Amniotic stem cell (primary cell): ENCODE measurements at regions not wholly inside any gene's neighbourhood (a gene's known extent, or its start where the extent isn't known, plus 50 kb on each side); places are given as distances from the start of the nearest gene placed in this dataset.
"Not testable (repeated sequence)": the region's sequence is repeated elsewhere in the genome, so short reads cannot be mapped to it uniquely, and the experiment has no call there.

Experiments used
- DNase-seq: peaks from one replicate; lab custom pipeline; 2025; lab: John Stamatoyannopoulos, UW

DNA sequence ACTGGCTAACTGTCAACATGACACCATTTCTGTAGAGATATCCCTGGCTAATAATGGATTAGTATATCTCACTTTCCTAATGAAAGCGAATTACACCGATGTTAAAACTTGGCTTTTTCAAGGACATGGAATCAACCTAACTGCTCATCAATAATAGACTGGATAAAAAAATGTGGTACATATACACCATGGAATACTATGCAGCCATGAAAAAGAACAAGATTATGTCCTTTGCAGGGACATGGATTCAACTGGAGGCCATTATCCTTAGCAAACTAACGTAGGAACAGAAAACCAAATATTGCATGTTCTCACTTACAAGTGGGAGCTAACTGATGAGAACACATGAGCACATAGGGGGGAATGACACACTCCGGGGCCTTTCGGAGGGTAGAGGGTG lies 62.6 kb downstream of the ZIC1 start:
- no peak for DNase-seq

DNA sequence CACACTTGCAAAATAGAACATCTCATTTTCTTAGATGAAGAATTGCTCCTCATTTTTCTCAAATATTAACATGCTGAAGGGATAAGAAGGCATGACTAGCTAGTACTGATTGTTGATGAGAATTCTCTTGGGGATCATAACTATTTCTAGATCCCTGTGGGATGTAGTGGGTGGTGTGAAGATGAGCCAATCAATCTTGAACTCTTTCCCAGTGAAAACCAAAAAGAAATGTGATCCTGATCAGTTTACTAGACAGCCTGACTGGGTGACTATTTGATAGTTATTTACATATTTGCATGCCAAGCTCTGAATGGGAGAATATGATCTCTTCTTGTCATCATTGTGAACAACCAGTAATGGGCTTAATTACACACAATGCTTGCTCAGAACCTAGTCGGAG lies 63.7 kb downstream of the ZIC1 start:
- no peak for DNase-seq

DNA sequence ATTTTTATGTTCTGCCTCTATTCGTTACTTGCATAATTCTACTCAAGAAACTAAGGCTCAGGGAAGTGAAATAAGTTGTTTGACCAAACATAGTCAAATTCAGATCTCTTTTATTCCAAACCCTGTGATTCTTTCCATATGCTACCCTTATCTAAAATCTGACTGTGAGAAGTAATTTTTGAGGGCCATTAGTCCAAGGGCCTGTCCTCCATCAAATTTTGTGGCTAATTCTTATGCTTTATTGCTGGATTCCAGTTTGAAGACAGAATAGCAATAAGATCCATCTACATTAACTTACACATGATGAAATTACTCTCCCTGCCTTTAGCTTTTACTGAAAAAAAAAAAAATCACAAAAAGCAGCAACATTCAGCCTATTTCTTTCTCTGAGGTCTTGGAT lies 74.0 kb downstream of the ZIC1 start:
- DNase-seq = no peak

DNA sequence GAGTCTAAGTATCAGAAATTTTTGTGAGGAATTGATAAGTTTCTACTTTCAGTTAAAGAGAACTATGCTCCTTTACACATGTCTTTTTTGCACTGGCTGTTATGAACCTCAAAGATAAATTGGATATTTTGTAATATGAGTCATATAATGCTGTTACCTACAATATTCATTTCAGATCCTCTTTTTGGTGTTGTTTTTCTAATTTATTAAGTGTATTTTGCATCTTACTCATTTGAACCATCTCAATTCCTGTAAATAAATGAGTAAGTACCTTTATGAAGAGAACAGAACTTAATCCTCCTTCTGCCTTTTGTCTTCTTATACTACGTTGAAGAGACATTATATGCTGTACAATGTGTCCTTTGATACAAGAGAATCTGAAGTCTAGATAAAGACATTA lies 74.4 kb downstream of the ZIC1 start:
- no peak for DNase-seq

DNA sequence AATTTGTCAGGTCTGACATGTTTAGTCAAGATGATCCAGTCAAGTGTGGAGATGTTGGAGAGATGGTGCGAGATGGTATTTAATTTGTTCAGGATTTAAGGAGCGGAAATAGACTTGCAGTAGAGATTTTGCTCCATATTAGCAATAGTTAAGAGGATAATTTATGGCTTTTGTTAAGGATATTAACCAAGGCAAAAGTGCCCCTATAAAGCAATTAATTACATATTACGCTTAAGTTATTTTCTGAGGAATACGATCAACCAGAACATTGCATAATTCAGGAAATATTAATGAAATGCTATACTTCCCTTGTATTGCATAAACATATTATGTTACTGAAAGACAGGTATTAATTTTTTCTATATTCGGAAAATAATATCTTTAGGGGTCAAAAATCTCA lies 83.9 kb downstream of the ZIC1 start:
- DNase-seq = no peak

DNA sequence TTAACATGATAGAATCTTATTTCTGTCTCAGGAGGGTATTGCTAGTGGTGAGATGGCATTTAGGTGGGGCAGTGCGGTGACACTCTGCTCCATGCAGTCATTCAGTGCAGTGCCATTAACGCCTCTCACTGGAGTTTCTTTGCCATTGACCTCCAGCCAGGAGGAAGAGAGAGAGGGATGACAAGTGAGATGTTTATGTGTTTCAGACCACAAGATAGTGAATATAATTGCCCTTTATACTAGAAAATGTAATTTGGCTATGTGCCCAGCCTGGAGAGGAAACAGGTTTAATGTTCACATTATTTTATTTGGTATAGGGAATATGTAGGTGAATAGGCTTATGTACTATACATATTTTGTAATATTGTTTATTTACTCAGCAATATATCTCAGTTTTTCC lies 84.5 kb downstream of the ZIC1 start:
- DNase-seq = no peak

DNA sequence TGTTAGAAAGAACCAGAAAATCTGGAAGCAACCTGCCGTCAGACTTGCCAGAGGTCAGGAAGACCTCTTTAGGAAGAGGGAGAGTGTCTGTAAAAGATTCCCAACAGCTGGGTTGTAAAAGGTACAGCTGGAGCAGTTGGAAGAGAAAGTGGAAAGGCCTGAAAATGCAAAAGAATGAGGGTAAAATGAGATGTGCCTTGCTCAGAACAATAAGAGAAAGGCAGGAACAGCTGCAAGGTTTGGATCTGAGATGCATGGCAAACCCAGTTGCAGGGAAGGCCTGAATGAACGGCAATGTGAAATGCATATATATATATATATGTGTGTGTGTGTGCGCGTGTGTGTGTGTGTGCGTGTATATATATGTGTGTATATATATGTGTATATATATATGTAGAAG lies 88.1 kb downstream of the ZIC1 start:
- DNase-seq = no peak

DNA sequence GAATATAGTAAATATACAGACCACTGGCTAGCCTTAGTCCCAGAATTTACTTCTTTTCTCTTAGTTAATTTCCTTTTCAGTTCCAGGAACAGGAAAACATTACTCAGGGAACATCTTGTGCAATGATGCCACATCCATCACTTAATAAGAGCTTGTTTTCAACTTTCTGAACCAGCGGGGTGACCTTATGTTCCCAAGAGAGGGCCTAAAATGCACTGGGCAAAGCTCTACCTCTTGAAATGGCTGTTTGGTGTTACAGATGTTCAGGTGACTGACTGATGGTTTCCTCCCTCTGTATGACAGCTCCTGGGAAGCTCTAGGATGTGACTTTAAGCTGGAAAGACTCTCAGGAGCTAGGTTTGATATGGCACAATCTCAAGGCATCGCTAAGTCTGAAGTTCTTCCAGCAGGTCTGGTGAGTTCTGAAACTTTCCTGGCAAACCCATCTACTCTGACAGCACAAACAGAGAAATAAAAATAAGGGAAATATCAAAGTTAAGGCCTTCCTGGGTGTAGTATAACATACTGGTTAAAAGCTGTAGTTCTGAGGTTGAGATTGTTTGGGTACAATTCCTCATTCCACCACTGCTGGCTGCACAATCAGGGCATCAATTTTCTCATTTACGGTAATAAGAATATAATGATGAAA lies 98.6 kb downstream of the ZIC1 start:
- no peak for DNase-seq

DNA sequence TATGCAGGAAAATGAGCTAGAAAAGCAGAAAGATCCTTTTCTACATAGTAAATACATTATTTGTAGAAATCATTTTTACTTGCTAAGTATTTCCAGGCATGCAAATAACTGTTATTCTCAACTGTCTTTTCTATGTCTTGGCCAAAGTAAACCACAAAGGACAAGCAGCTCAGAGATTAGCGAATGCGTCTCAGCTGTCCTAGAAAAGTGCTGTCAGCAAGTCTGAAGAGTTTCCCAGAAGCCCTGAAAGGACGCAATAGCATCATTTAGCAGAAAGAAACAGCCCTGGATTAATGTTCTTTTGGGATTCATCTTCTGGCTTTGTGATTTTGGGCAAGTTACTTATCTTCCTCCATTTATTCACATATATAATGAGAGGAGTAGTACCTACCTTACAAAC lies 100.3 kb downstream of the ZIC1 start:
- DNase-seq = no peak

DNA sequence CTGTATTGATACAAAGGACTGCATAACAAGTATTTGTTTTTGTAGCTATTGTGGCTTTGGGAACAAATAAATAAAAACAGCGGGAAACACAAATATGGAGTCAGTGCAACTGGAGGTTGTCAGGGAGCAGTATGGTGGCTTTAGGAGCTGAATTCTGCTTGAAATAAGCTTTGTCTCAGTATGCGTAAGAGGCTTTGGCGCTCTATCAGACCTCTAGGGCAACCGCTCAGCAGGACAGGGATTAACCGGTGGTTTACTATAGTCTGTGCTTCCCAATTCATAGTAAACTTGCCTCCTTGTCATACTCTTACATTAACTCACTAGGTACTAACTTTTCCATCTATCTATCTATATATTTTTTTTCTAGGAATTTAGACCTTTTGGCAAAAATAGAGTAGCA lies 104.6 kb downstream of the ZIC1 start:
- no peak for DNase-seq

DNA sequence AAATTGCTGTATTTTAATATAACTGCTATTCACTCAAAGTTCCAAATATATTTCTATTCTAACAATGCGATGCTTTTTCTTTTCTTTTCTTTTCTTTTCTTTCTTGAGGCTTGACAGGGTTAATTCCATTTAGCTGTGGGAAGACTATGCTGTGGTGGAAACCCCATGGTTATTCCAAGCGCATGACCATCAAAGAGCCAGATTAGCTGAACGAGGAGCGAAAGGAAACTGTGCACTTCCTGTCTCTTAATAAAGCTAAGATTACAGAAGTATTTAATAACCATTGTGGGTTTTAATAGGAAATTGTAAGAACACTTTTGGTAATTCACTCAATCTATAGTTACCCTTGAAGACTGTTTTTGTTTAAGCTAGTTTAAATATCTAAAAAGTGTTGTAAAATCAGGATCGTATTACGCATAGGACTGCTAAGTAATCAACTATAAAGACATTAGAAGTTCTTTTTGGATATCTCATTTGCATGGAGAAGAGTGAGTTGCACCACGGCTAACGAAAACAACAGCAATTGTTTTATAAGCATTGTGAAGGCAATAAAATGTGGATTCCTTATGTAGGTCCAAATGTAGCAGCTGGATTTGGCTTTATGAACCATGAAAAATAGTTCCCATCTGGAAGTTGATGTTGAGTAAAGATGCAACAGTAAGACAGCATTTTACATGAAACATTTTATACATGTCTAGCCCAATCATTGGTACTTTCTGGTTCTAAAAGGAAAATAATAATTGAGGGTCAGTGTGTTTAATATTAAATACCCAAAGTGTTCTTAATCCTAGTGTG lies 105.4 kb downstream of the ZIC1 start:
- no peak for DNase-seq

DNA sequence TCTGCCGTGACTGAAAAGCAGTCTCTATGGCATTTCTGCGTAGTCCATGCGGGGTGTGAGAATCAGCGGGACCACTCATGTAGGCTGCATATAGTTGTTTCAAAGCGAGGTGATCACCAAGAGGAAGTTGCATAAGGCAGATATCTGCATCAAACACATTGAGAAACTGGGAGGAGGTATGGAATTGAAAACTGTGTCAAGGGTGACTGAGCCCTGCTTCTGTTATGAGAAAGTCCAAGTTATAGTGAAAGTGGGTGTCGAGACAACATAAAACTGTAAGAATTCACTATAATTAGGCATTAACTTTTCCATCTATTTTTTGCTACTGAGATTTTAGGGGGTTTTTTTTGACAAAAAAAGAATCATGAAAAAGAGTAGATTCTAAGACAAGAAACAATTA lies 109.3 kb downstream of the ZIC1 start:
- no peak for DNase-seq

DNA sequence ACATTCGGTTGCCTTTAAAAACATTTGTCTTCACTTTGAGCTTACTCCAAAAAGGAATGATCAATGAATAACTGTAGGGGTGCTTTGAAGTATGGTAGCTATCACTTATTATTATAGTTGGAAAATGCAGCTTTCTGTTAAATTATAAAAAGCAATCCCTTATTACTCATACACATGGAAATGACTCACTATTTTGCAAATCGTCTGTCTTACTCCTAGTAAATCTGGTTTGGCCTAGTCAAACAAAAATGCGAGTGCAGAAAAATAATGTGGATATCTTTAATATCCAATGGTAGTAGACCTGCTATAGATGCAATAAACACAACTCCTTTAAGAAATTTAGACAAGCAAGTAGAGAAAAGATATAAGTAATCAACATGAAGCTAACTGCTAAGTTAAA lies 112.5 kb downstream of the ZIC1 start:
- DNase-seq = peak; percentile 13

DNA sequence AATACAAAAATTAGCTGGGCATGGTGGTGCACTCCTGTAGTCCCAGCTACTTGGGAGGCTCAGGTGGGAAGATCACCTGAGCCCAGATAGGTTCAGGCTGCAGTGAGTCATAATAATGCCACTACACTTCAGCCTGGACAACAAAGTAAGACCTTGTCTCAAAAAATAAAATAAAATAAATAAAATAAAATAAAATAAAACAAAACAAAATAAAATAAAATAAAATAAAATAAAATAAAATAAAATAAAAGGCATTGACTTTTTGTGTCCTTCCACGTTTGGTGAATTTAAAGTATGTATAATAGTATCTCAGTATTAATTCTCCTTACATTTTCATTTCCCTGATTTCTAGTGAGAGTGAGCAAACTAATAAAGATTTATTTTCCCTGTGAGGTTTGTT lies 113.6 kb downstream of the ZIC1 start:
- not testable (repeated sequence) for DNase-seq

DNA sequence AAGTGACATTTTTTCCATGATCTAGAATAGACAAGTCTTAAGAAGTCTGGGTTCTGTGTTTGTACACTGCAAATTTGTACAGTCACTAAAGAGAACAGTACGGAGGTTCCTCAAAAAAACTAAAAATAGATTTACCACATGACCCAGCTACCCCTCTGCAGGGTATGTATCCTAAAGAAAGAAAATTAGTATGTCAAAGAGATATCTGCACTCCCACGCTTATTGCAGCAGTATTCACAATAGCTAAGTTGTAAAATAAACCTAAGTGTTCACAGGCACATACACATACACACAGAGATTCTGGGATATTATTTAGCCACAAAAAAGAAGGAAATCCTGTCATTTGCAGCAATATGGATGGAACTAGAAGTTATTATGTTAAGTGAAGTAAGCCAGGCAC lies 120.4 kb downstream of the ZIC1 start:
- DNase-seq = no peak

DNA sequence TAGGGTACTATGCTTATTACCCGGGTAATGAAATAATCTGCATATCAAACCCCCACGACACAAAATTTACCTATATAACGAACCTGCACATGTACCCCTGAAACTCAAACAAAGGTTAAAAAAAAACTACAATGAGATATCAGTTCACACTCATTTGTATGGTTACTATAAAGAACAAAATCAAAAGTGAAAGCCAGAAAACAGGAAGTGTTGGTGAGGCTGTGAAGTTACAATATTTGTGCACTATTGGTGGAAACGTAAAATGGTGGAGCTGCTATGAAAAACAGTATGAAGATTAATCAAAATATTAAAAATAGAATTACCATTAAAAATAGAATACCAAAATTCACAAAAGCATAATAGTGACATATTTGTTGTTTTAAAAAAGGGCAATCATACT lies 128.9 kb downstream of the ZIC1 start:
- no peak for DNase-seq

DNA sequence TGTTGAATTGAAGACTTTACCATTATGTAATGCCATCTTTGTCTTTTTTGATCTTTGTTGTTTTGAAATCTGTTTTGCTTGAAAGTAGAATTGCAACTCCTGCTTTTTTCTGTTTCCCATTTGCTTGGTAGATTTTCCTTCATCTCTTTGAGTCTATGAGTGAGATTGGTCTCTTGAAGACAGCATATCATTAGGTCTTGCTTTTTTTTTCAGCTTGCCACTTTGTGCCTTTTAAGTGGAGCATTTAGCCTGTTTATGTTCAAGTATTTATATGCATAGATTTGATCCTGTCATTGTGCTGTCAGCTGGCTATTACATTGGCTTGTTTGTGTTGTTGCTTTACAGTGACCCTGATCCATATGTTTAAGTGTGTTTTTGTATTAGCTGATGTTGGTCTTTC lies 131.8 kb downstream of the ZIC1 start:
- DNase-seq = no peak

DNA sequence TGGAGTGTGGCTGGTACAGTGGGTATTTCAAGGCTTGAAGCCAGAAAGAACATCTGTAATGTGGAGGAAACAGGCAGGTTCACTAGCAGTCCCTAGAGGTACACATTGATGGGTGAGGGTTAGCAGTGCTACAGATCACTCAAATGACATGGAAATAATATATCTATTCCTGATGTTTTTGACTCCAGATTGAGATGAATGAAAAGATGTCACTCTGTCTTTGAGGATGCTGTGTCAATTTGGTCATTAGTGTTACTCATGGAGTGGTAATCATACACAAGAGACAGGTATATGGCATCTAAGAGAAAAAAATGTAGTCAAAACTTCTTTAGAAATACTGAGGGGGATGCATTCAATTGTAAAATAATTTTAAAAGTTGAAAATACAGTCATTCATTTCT lies 135.1 kb downstream of the ZIC1 start:
- no peak for DNase-seq

DNA sequence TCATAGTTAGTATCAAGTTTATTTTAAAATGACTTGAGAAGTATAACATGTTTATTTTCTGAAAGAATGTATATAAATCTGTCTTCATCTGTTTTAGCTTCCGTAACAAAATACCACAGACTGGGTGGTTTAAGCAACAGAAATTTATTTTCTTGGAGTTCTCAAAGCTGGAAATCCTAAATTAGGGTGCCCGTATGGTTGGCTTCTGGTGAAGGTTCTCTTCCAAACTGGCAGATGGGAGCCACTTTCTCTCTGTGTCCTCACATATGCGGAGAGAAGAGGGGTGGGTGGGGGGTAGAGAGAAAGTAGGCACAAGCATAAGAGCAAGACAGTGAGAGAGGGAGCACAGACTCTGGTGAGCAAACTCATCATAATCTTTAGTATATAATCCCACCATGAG lies 142.3 kb downstream of the ZIC1 start:
- DNase-seq = no peak

DNA sequence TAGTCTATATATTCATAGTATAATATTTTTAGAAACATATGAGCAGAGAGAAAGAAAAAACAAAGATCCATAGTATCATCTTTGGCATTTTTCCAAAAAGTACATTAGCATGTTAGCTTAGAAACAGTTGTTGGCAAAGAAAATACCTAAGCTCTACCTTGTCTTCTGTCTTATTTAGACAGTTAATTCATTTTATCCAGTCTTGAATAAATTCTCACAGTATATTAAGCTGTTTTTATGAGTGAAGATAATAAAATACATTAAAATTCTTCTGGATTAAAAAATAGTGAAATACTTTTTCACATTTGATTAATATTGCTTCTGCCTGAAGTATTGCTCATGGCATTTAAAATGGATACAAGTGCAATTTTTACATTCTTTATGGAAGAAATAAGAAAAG lies 145.2 kb downstream of the ZIC1 start:
- no peak for DNase-seq

DNA sequence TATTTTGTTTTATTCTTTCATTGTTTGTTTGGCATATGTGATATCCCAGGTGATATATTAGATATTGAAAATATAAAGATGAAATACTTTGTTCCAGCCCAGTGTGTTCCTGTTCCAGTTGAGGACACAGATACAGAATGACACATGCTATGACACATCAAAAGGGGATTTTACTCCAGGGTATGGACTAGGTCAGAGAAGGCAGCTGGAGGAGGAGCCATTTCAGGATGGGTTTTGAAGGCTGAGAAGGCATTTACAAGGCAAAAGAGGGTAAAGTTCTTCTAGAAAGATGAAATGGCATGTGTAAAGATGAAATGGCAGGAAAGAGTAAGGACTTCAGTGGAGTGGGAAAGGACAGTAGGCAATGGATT lies 163.8 kb downstream of the ZIC1 start:
- no peak for DNase-seq

DNA sequence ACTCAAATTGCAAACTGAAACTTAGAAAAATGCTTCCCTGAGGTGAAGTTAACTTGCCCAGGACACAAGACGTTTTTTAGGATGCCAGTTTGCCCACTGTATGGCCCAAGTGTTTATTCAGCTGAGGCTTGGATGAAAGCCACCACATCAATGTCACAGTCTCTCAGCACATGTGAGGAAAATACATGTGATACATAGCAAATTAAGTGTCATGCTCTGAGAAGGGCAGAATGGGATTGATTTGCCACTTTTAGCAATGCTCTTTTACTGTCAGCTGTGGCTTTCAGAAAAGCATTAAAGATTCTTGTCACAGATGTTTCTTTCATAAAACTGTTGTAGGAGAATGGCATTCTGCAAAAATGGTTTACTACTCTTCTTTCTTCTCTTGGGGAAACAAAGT lies 165.5 kb downstream of the ZIC1 start:
- no peak for DNase-seq

DNA sequence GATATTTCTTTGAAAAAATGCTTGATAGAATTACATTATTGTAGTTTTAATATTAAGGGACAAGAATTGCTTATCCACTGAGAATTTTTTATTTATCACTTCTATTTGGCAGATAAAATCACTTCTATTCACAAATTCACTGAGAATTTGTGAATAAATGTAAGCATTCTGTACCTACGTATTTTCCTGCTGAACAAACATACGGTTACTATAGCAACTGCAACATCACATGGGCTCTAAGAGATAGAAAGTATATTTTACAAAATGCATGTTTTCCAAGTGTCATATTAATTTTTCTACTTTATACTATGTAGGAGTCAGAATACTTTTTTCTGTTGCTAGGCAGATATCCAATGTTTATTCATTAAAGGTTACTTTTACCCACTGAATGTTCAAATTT lies 166.2 kb downstream of the ZIC1 start:
- no peak for DNase-seq

DNA sequence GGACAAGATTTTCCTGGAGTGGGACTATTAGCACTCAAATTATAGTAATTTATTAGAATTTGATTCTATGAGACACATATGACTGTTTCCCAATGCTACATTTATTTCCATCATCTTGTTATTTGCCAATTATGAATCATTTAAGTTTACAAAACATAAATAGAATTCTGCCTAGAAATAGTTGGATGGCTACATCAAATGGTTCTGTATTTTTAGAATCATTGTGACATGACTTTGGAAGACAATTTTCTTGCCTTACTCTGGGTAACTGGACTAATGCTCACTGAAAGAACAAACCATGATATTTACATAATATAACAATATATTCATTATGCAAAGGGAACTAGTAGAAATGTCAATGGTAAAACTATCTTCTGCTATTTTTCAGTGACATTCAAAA lies 173.5 kb downstream of the ZIC1 start:
- DNase-seq = no peak
